ENCODE measurements at regions not wholly inside any gene's neighbourhood (a gene's known extent, or its start where the extent isn't known, plus 50 kb on each side); places are given as distances from the start of the nearest gene placed in this dataset.
"Not testable (repeated sequence)": the region's sequence is repeated elsewhere in the genome, so short reads cannot be mapped to it uniquely, and the experiment has no call there.

DNA sequence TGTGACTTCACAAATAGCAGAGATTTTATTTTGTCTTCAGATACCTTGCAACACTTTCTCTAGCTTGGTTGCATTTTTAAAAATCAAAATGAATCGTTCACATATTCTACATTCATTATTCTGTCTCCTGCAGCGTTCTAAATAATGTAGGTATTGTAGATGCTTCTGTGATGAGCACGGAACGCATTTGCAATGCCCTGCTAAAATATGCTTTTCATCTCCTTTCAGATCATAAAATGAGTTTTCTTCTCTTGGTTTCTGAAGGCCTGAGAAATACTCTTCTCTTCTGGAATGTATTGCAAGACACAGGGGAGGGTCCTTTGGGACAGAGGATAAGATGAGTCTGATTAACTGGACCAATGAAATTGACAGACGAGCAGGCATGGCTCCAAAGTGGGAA is 390.7 kb downstream of the PREX1 start:
- FAIRE-seq (no peak), DNase-seq (ENCODE audit: insufficient read length) (no peak)
- TF ChIP-seq POLR2AphosphoS5 (IDR thresholded peaks at IDR 0.05; ENCODE audit: low read depth, low read length) (no peak), TAF1 (IDR thresholded peaks at IDR 0.05; ENCODE audit: borderline replicate concordance, low read depth, low read length) (no peak), POLR2A (IDR thresholded peaks at IDR 0.05; ENCODE audit: low read depth, low read length) (no peak)

DNA sequence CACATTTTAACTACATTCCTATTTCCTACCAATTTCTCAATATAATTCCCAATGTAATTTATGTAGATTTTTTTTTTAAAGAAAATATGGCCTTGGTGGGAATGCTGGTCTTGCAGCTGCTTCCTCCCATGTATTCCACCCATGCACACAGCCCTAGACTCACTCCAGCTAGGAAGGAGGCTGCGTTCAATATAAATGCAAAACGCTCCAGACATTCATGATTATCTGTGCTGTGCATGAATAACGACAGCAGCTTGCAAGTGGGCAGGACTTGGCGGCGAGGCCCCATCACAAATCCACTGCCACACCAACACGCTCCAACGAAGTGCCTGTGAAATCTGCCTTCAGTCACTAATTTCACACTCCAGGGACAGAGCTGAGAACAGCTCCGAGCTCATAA is 391.2 kb downstream of the PREX1 start:
- DNase-seq (ENCODE audit: insufficient read length), result not testable (repeated sequence)
- FAIRE-seq, result peak; percentile 66

DNA sequence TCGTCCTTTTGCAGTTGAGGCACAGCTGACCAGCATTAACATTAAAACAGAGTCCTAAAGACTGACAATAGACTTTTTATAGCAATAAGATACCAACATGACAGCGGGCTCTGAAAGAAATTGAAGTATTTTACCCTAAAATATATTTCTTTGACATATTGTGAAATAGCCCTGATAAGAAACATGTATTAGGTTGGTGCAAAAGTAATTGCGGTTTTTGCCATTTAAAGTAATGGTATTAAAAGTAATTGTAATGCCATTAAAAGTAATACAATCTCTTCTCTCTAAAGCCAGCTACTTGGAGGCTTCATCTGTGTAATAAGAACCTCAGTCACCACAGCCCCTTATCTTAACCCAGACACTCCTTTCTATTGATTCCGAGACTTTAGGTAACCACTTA is 394.6 kb downstream of the PREX1 start:
- FAIRE-seq (no peak), DNase-seq (ENCODE audit: insufficient read length) (no peak)
- TF ChIP-seq POLR2A (IDR thresholded peaks at IDR 0.05; ENCODE audit: low read depth, low read length) (no peak), POLR2AphosphoS5 (IDR thresholded peaks at IDR 0.05; ENCODE audit: low read depth, low read length) (no peak), TAF1 (IDR thresholded peaks at IDR 0.05; ENCODE audit: borderline replicate concordance, low read depth, low read length) (no peak)

DNA sequence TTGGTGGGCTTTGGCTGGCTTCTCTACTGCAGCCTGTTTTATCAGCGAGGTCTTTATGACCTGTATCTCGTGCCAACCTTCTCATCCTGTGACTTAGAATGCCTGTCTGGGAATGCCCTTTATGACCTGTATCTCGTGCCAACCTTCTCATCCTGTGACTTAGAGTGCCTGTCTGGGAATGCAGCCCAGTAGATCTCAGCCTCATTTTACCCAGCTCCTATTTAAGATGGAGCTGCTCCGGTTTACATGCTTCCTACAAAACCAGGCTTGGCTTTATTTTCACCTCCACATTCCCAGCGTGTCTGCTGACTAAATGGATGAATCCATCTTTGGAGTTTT is 395.3 kb downstream of the PREX1 start:
- TF ChIP-seq TAF1 (IDR thresholded peaks at IDR 0.05; ENCODE audit: borderline replicate concordance, low read depth, low read length) (no peak), POLR2AphosphoS5 (IDR thresholded peaks at IDR 0.05; ENCODE audit: low read depth, low read length) (no peak), POLR2A (IDR thresholded peaks at IDR 0.05; ENCODE audit: low read depth, low read length) (no peak)
- no peak for DNase-seq (ENCODE audit: insufficient read length)
- no peak for FAIRE-seq

DNA sequence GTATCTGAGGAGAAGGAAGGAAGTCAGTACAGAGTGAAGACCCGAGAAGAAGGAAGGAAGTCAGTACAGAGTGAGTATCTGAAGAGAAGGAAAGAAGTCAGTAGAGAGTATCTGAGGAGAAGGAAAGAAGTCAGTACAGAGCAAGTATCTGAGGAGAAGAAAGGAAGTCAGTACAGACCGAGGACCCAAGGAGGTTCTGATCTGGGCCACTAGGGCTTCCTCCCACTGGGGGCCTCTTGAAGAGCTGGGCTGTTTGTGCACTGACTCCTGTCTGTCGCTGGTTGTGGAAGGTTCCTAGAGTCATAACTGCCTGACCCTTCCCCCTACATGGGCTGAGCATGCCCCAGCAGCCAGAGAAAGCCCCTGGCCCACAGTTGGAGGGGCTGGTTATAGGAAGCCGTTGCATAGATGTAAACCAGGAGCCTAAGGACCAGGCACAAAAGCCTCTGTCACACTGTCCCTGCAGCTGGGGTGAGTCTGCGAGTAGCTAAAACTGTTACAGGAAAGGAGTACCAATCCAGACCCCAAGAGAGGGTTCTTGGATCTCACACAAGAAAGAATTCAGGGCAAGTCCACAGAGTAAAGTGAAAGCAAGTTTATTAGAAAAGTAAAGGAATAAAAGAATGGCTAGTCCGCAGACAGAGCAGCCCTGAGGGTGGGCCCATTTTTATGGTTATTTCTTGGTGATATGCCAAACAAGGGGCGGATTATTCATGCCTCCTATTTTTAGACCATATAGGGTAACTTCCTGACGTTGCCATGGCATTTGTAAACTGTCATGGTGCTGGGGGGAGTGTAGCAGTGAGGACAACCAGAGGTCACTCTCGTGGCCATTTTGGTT is 395.9 kb downstream of the PREX1 start:
- TF ChIP-seq POLR2AphosphoS5 (IDR thresholded peaks at IDR 0.05; ENCODE audit: low read depth, low read length), result no peak
- no peak for TF ChIP-seq TAF1 (IDR thresholded peaks at IDR 0.05; ENCODE audit: borderline replicate concordance, low read depth, low read length)
- no peak for TF ChIP-seq POLR2A (IDR thresholded peaks at IDR 0.05; ENCODE audit: low read depth, low read length)
- no peak for DNase-seq (ENCODE audit: insufficient read length)
- no peak for FAIRE-seq

DNA sequence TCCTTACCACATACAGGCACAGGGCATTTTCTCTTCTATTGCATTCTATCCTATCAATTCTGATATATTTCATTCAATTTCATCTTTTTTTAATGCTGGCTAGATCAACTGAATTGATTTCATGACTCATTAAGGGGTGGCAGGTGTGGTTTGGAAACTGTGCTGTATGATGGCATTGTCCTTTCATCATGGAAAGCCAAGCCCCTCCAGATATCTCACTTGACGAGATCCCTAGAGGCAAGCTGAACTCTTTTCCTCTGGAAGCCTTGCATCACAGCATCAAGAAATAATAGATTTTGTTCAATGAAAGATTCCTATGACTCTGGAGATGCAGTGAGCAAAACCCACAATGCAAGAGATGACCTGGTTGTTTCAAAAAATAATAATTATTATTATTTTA is 401.2 kb downstream of the PREX1 start:
- DNase-seq (ENCODE audit: insufficient read length) (no peak), FAIRE-seq (no peak)
- no peak for TF ChIP-seq POLR2AphosphoS5 (IDR thresholded peaks at IDR 0.05; ENCODE audit: low read depth, low read length)
- TF ChIP-seq TAF1 (IDR thresholded peaks at IDR 0.05; ENCODE audit: borderline replicate concordance, low read depth, low read length), result no peak
- no peak for TF ChIP-seq POLR2A (IDR thresholded peaks at IDR 0.05; ENCODE audit: low read depth, low read length)

- no peak for DNase-seq (ENCODE audit: insufficient read length)
- no peak for FAIRE-seq
- TF ChIP-seq TAF1 (IDR thresholded peaks at IDR 0.05; ENCODE audit: borderline replicate concordance, low read depth, low read length), result no peak
- TF ChIP-seq POLR2A (IDR thresholded peaks at IDR 0.05; ENCODE audit: low read depth, low read length), result no peak
- TF ChIP-seq POLR2AphosphoS5 (IDR thresholded peaks at IDR 0.05; ENCODE audit: low read depth, low read length), result no peak
Measured at GRCh38 chr20:48425817-48426612, 401.8 kb downstream of the PREX1 start.

- DNase-seq (ENCODE audit: insufficient read length) (no peak), FAIRE-seq (no peak)
- TF ChIP-seq POLR2A (IDR thresholded peaks at IDR 0.05; ENCODE audit: low read depth, low read length) (no peak), POLR2AphosphoS5 (IDR thresholded peaks at IDR 0.05; ENCODE audit: low read depth, low read length) (no peak), TAF1 (IDR thresholded peaks at IDR 0.05; ENCODE audit: borderline replicate concordance, low read depth, low read length) (no peak)
Measured at GRCh38 chr20:48425321-48425720, 402.5 kb downstream of the PREX1 start.

- FAIRE-seq (no peak), DNase-seq (ENCODE audit: insufficient read length) (no peak)
- TF ChIP-seq TAF1 (IDR thresholded peaks at IDR 0.05; ENCODE audit: borderline replicate concordance, low read depth, low read length) (no peak), POLR2A (IDR thresholded peaks at IDR 0.05; ENCODE audit: low read depth, low read length) (no peak), POLR2AphosphoS5 (IDR thresholded peaks at IDR 0.05; ENCODE audit: low read depth, low read length) (no peak)
Measured at GRCh38 chr20:48422242-48422960, 405.4 kb downstream of the PREX1 start.

GRCh38 chr20:48421547-48421946 is 406.3 kb downstream of the PREX1 start:
- no peak for TF ChIP-seq POLR2AphosphoS5 (IDR thresholded peaks at IDR 0.05; ENCODE audit: low read depth, low read length)
- TF ChIP-seq POLR2A (IDR thresholded peaks at IDR 0.05; ENCODE audit: low read depth, low read length), result no peak
- TF ChIP-seq TAF1 (IDR thresholded peaks at IDR 0.05; ENCODE audit: borderline replicate concordance, low read depth, low read length), result no peak
- no peak for FAIRE-seq
- DNase-seq (ENCODE audit: insufficient read length), result no peak

DNA sequence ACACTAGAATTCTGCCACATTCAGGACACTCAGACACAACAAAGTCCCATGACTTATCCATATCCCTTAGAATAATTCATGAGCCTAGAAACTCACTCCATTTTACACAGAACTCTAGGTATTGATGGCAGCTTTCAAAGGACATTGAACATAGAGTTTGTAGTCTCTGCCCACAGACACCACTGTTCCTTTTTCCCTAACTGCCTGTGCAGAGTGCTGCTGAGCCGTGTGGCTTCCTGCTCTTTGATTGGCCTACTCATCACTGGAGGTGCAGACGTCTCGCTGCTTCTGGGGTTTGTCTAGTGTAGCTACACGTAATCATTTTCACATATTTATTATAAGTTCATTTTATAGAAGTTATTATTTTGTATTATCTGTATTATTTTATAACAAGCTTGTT is 407.6 kb downstream of the PREX1 start:
- TF ChIP-seq TAF1 (IDR thresholded peaks at IDR 0.05; ENCODE audit: borderline replicate concordance, low read depth, low read length) (no peak), POLR2A (IDR thresholded peaks at IDR 0.05; ENCODE audit: low read depth, low read length) (no peak), POLR2AphosphoS5 (IDR thresholded peaks at IDR 0.05; ENCODE audit: low read depth, low read length) (no peak)
- FAIRE-seq, result no peak

More for the DNA sequence above, 407.6 kb downstream of the PREX1 start:
- DNase-seq (ENCODE audit: insufficient read length), result no peak
